ENCODE measurements at regions not wholly inside any gene's neighbourhood (a gene's known extent, or its start where the extent isn't known, plus 50 kb on each side); places are given as distances from the start of the nearest gene placed in this dataset.

- TF ChIP-seq CTCF (IDR thresholded peaks at IDR 0.05) = no peak
- TF ChIP-seq POLR2A (IDR thresholded peaks at IDR 0.05) = no peak
Measured at GRCh38 chr14:96623676-96624484, 121.7 kb downstream of the PAPOLA start.
